ENCODE measurements at regions not wholly inside any gene's neighbourhood (a gene's known extent, or its start where the extent isn't known, plus 50 kb on each side); places are given as distances from the start of the nearest gene placed in this dataset.

GRCh38 chr3:145550522-145550921 is 610.5 kb downstream of the PLOD2 start:
- H3K36me3 Mint-ChIP-seq = no peaks in the 10 kb centered on the region
- H3K27ac Mint-ChIP-seq = no peak overlapping the region
- no peaks in the 10 kb centered on the region for H3K27me3 Mint-ChIP-seq
- DNase-seq (ENCODE audit: low spot score in 2 of 2) (no peak), ATAC-seq (ENCODE audit: low read depth) (no peak)
- H3K4me3 Mint-ChIP-seq = no peak overlapping the region
- H3K4me1 Mint-ChIP-seq = no peaks in the 10 kb centered on the region
- H3K9me3 Mint-ChIP-seq = peaks cover 12% of the 10 kb centered on the region

- no peaks in the 10 kb centered on the region for H3K27me3 Mint-ChIP-seq
- H3K4me3 Mint-ChIP-seq = no peak overlapping the region
- H3K36me3 Mint-ChIP-seq = no peaks in the 10 kb centered on the region
- no peak for ATAC-seq (ENCODE audit: low read depth)
- no peaks in the 10 kb centered on the region for H3K4me1 Mint-ChIP-seq
- peaks cover 14% of the 10 kb centered on the region for H3K9me3 Mint-ChIP-seq
- DNase-seq (ENCODE audit: low spot score in 2 of 2) = no peak
- H3K27ac Mint-ChIP-seq = no peak overlapping the region
These were observed 603.6 kb downstream of the PLOD2 start for GRCh38 chr3:145557405-145557804.

GRCh38 chr3:145578471-145578870 is 582.5 kb downstream of the PLOD2 start:
- Mint-ChIP-seq H3K4me3 (no peak overlapping the region), H3K27ac (no peak overlapping the region), H3K36me3 (no peaks in the 10 kb centered on the region), H3K27me3 (no peaks in the 10 kb centered on the region), H3K9me3 (peaks cover 4% of the 10 kb centered on the region), H3K4me1 (no peaks in the 10 kb centered on the region)
- no peak for DNase-seq (ENCODE audit: low spot score in 2 of 2)
- no peak for ATAC-seq (ENCODE audit: low read depth)

GRCh38 chr3:145581694-145582093 is 579.3 kb downstream of the PLOD2 start:
- no peaks in the 10 kb centered on the region for H3K4me1 Mint-ChIP-seq
- H3K36me3 Mint-ChIP-seq = no peaks in the 10 kb centered on the region
- DNase-seq (ENCODE audit: low spot score in 2 of 2) (no peak), ATAC-seq (ENCODE audit: low read depth) (no peak)
- no peaks in the 10 kb centered on the region for H3K27me3 Mint-ChIP-seq
- H3K9me3 Mint-ChIP-seq = peaks cover 4% of the 10 kb centered on the region
- H3K4me3 Mint-ChIP-seq = no peak overlapping the region
- no peak overlapping the region for H3K27ac Mint-ChIP-seq

- no peak overlapping the region for H3K27ac Mint-ChIP-seq
- no peaks in the 10 kb centered on the region for H3K9me3 Mint-ChIP-seq
- ATAC-seq (ENCODE audit: low read depth) (no peak), DNase-seq (ENCODE audit: low spot score in 2 of 2) (no peak)
- H3K4me1 Mint-ChIP-seq = no peaks in the 10 kb centered on the region
- no peaks in the 10 kb centered on the region for H3K27me3 Mint-ChIP-seq
- no peaks in the 10 kb centered on the region for H3K36me3 Mint-ChIP-seq
- H3K4me3 Mint-ChIP-seq = no peak overlapping the region
These were observed 556.1 kb downstream of the PLOD2 start for GRCh38 chr3:145604851-145605250.

GRCh38 chr3:145620002-145620401 is 541.0 kb downstream of the PLOD2 start:
- no peak overlapping the region for H3K27ac Mint-ChIP-seq
- no peak overlapping the region for H3K4me3 Mint-ChIP-seq
- DNase-seq (ENCODE audit: low spot score in 2 of 2) = no peak
- H3K36me3 Mint-ChIP-seq = no peaks in the 10 kb centered on the region
- no peak for ATAC-seq (ENCODE audit: low read depth)
- peaks cover 6% of the 10 kb centered on the region for H3K9me3 Mint-ChIP-seq
- no peaks in the 10 kb centered on the region for H3K4me1 Mint-ChIP-seq
- no peaks in the 10 kb centered on the region for H3K27me3 Mint-ChIP-seq

GRCh38 chr3:145620486-145620885 is 540.5 kb downstream of the PLOD2 start:
- DNase-seq (ENCODE audit: low spot score in 2 of 2) (no peak), ATAC-seq (ENCODE audit: low read depth) (no peak)
- no peak overlapping the region for H3K27ac Mint-ChIP-seq
- no peaks in the 10 kb centered on the region for H3K27me3 Mint-ChIP-seq
- no peaks in the 10 kb centered on the region for H3K4me1 Mint-ChIP-seq
- peaks cover 6% of the 10 kb centered on the region for H3K9me3 Mint-ChIP-seq
- no peaks in the 10 kb centered on the region for H3K36me3 Mint-ChIP-seq
- H3K4me3 Mint-ChIP-seq = no peak overlapping the region

- no peak for DNase-seq (ENCODE audit: low spot score in 2 of 2)
- no peaks in the 10 kb centered on the region for H3K4me1 Mint-ChIP-seq
- peaks cover 6% of the 10 kb centered on the region for H3K9me3 Mint-ChIP-seq
- H3K27me3 Mint-ChIP-seq = no peaks in the 10 kb centered on the region
- H3K4me3 Mint-ChIP-seq = no peak overlapping the region
- no peak overlapping the region for H3K27ac Mint-ChIP-seq
- no peak for ATAC-seq (ENCODE audit: low read depth)
- H3K36me3 Mint-ChIP-seq = no peaks in the 10 kb centered on the region
These were observed 537.6 kb downstream of the PLOD2 start for GRCh38 chr3:145623349-145623748.

GRCh38 chr3:145628211-145628610 is 532.8 kb downstream of the PLOD2 start:
- Mint-ChIP-seq H3K27me3 (no peaks in the 10 kb centered on the region), H3K4me1 (no peaks in the 10 kb centered on the region), H3K9me3 (peaks cover 7% of the 10 kb centered on the region), H3K4me3 (no peak overlapping the region), H3K27ac (no peak overlapping the region), H3K36me3 (no peaks in the 10 kb centered on the region)
- ATAC-seq (ENCODE audit: low read depth) (no peak), DNase-seq (ENCODE audit: low spot score in 2 of 2) (no peak)

- Mint-ChIP-seq H3K27me3 (peaks cover 2% of the 10 kb centered on the region), H3K9me3 (peaks cover 2% of the 10 kb centered on the region), H3K27ac (no peak overlapping the region), H3K36me3 (no peaks in the 10 kb centered on the region), H3K4me1 (no peaks in the 10 kb centered on the region), H3K4me3 (no peak overlapping the region)
- ATAC-seq (ENCODE audit: low read depth) = no peak
- DNase-seq (ENCODE audit: low spot score in 2 of 2) = no peak
These were observed 523.9 kb downstream of the PLOD2 start for GRCh38 chr3:145637105-145637504.

GRCh38 chr3:145639003-145639606 is 521.9 kb downstream of the PLOD2 start:
- Mint-ChIP-seq H3K27ac (no peak overlapping the region), H3K4me1 (no peaks in the 10 kb centered on the region), H3K9me3 (no peaks in the 10 kb centered on the region), H3K4me3 (no peak overlapping the region), H3K27me3 (peaks cover 2% of the 10 kb centered on the region), H3K36me3 (no peaks in the 10 kb centered on the region)
- ATAC-seq (ENCODE audit: low read depth) (no peak), DNase-seq (ENCODE audit: low spot score in 2 of 2) (no peak)

GRCh38 chr3:145639875-145640274 is 521.1 kb downstream of the PLOD2 start:
- no peak overlapping the region for H3K4me3 Mint-ChIP-seq
- H3K27ac Mint-ChIP-seq = no peak overlapping the region
- peaks cover 2% of the 10 kb centered on the region for H3K27me3 Mint-ChIP-seq
- no peaks in the 10 kb centered on the region for H3K9me3 Mint-ChIP-seq
- DNase-seq (ENCODE audit: low spot score in 2 of 2) = no peak
- H3K36me3 Mint-ChIP-seq = no peaks in the 10 kb centered on the region
- no peaks in the 10 kb centered on the region for H3K4me1 Mint-ChIP-seq
- ATAC-seq (ENCODE audit: low read depth) = no peak

GRCh38 chr3:145648396-145648795 is 512.6 kb downstream of the PLOD2 start:
- Mint-ChIP-seq H3K9me3 (peaks cover 2% of the 10 kb centered on the region), H3K4me1 (no peaks in the 10 kb centered on the region), H3K4me3 (no peak overlapping the region), H3K27me3 (no peaks in the 10 kb centered on the region), H3K27ac (no peak overlapping the region), H3K36me3 (no peaks in the 10 kb centered on the region)
- DNase-seq (ENCODE audit: low spot score in 2 of 2) = no peak
- ATAC-seq (ENCODE audit: low read depth) = no peak

- H3K4me3 Mint-ChIP-seq = no peak overlapping the region
- H3K36me3 Mint-ChIP-seq = no peaks in the 10 kb centered on the region
- DNase-seq (ENCODE audit: low spot score in 2 of 2) (no peak), ATAC-seq (ENCODE audit: low read depth) (no peak)
- peaks cover 2% of the 10 kb centered on the region for H3K9me3 Mint-ChIP-seq
- no peaks in the 10 kb centered on the region for H3K4me1 Mint-ChIP-seq
- no peak overlapping the region for H3K27ac Mint-ChIP-seq
- H3K27me3 Mint-ChIP-seq = no peaks in the 10 kb centered on the region
These were observed 511.6 kb downstream of the PLOD2 start for GRCh38 chr3:145649368-145649887.

GRCh38 chr3:145650170-145650569 is 510.8 kb downstream of the PLOD2 start:
- H3K36me3 Mint-ChIP-seq = no peaks in the 10 kb centered on the region
- no peaks in the 10 kb centered on the region for H3K27me3 Mint-ChIP-seq
- H3K27ac Mint-ChIP-seq = no peak overlapping the region
- peaks cover 2% of the 10 kb centered on the region for H3K9me3 Mint-ChIP-seq
- H3K4me1 Mint-ChIP-seq = no peaks in the 10 kb centered on the region
- no peak for DNase-seq (ENCODE audit: low spot score in 2 of 2)
- H3K4me3 Mint-ChIP-seq = no peak overlapping the region
- ATAC-seq (ENCODE audit: low read depth) = no peak
